Femur (tissue), 1 donor: ENCODE measurements at regions not wholly inside any gene's neighbourhood (a gene's known extent, or its start where the extent isn't known, plus 50 kb on each side); places are given as distances from the start of the nearest gene placed in this dataset.

ENCODE experiments used
- DNase-seq: peaks from one replicate; pipeline ENCODE4 v3.0.0-alpha.2; 2017

DNA sequence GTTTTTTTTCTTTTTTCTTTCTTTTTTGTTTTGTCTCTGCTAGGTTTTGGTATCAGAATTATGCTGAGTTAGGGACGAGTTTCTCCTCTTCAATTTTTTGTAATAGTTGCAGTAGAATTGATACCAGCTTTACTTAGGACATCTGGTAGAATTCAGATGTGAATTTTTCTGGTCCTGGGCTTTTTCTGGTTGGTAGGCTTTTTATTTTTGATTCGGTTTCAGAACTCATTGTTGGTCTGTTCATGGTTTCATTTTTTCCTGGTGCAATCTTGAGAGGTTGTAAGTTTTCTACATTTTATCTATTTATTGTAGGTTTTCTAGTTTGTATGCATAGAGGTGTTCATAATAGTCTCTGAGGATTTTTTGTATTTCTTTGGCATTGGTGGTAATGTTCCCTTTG is 498.1 kb upstream of the CPEB2 start:
- no peak for DNase-seq

DNA sequence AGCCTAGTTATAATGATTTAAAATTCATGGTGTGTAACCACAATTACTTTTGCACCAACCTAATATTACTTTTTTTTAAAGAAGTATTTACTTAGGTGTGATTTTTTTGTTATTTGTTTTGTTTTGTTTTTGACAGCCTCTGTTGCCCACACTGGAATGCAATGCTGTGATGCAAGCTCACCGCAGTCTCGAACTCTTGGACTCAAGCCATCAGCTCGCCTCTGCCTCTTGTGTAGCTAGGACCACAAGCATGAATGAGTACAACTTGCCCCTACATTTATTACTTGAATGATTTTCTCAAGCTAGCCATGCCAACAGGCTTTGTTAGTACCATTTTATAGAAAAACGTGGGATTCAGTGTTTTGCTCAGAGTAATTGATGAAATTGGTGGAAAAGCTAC is 488.8 kb upstream of the CPEB2 start:
- DNase-seq: no peak

DNA sequence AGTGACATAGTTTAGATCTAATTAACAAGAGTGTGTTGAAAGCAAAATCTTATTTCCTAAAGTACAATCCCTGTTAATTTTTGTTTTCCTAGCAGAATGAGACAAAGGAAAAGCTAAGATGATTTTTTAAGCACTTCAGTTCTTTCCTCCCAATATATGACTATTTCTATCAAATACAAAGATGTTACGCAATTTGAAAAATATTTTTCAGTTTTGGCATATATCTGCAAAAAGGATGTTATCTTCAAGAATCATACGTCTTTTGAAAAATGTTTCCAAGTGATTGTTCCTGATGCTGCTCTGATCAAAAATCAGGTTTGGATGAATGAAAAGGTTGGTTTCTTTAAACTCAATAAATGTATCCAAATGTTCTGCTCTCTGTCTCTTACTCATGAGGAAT is 486.7 kb upstream of the CPEB2 start:
- DNase-seq: no peak

DNA sequence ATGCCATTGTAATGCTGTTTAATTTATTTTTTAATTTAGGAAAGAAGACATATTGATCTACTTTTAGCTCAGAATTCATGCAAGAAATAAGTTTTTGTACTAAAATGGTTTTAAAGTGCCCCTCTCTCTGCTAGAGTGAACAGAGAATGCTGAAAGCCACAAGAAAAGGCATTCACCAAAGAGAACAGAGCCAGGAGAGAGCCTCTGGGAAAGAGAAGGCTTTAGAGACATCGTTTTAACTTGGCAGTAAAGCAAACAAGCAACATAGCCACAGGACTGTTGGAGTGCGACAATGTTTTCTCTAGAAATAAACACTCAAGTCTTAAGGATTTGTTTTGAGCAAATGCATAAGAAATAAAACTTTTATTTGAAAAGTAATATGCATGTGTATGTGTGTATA is 484.1 kb upstream of the CPEB2 start:
- no peak for DNase-seq

DNA sequence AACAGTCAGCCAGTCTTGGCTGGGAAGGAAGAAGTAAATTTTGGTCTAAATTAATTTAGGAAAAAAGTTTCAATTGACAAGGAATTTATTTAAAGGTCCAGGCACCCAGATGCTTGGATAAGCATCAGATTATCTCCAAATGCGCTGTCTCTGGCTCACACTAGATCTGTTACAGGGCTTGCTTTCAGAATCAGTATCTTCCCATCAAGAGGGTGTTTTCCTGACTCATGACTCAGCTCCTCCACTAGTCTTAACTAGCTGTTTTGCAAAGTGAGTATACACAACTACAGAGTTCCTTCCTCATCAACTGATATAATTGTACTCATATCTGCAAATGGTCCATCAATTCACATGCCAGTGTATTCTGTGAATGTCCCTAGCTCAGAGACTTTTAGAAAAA is 482.1 kb upstream of the CPEB2 start:
- DNase-seq: no peak

DNA sequence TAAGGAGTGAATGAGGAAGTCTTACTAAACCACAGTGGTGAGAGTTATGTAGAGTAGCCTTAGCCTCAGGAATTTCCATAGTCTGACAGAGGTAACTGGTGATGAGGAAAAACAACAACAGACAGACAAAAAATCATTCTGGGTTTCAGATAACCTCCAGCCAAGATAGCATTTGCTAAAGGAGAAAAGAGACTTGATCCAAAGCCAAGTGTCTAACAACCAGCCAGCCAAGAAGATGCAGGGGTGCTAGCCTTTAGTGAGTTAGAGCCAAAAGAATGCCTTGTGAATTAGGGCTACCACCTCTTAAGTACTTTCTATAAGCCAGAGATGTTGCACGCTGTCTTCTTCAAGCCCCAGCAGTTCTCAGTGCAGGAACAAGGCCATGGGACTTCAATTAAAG is 478.0 kb upstream of the CPEB2 start:
- no peak for DNase-seq

DNA sequence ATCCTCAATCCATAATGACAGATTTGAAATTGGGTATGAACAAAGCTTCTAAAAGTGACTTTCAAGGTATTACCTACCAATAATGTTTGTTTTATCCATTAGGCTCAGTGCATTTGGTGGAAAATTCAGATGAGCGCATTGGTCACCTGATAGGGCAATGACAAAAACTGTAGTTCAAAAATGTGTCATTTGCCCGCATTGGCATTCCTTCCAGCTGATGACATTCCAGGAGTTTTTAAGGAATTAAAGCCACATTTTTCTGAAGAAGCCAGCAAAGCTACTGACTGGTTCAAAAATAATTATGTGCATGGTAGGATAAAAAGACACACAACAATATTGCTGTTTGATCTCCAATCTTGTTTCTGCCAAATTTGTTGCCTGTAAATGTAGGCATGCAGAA is 473.4 kb upstream of the CPEB2 start:
- no peak for DNase-seq

DNA sequence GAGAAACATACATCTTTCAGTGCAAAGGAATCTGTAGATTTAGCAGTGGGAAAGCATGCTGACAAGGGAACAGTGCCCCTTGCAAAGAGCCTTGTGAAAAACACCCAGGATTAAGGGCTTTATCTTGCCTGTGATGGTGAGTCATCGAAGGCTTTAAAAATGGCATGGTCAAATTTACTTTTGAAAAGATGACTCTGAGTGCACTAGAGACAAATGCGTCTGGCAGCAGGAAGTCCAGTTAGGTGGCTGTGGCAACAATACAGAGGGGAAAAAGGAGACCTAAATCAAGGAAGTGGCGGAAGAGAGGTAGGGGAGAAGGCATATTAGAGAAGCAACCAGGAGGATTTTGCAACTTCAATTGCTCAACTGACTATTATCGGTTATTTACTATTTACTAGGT is 472.6 kb upstream of the CPEB2 start:
- DNase-seq: no peak

DNA sequence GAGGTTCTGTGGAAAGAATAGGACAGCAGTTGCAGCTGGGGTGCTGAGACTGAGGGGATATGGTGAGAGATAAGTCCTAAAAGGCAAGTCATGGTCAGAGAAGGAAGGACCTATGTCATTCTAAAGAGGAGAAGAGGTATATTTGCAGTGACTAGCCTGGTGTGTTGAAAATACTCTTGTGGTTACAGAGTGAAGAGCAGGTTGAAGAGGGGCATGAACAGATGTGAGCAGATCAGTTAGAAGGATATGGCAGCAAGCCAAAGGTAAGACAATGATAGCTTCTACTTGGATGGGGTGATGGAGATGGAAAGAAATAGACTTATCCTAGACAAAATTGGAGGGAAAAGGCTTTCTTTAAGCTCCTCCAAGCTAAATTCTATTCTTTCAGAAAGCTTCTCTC is 469.8 kb upstream of the CPEB2 start:
- DNase-seq: no peak

DNA sequence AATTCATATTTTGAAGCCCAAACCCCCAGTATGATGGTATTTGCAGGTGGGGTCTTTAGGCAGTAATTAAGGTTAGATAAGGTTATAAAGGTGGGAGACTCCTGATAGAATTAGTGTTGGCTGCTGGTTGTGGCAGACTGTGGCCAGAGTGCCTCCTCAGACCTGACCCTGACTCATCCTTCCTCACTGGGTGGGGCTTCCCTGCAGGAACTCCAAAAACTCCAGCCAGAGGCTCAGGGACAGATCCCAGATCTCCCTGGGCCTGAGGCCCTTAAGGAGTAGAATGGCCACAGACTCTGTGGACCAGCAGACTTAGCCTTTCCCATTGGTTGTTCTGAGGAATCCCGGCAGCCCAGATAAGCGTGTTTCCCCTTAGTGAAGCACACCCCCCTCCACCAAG is 463.0 kb upstream of the CPEB2 start:
- no peak for DNase-seq

DNA sequence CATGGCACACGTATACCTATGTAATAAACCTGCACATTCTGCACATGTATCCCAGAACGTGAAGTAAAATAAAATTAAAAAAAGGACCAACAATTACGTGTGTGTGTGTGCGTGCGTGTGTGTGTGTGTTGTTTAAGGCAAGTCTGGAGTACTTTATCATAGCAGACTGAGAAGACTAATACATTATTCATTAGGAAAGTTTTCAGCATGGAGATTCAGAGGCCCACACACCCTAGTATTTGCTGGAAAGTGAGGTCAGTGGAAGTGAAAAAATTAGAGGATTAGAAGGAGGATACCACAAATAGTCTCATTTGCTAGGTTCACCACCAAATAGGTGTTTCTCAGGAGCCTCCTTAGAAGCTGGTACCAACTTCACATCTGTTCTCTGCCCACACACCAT is 457.1 kb upstream of the CPEB2 start:
- DNase-seq: no peak

DNA sequence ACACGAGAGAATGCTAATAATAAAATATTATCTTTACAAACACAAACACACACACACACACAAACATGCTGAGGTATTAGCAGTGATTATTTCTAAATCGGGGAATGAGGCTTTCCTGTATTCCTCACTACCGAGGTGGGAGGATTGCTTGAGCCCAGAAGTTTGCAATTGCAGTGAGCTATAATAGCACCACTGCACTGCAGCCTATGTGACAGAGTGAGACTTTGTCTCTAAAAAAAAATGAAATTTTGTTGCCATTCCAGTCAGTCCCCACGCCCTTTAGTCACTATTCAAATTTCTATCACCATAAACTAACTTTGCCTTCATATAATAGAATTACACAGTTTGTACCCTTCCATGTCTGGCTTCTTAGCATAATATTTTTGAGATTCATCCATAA is 456.5 kb upstream of the CPEB2 start:
- DNase-seq: no peak

DNA sequence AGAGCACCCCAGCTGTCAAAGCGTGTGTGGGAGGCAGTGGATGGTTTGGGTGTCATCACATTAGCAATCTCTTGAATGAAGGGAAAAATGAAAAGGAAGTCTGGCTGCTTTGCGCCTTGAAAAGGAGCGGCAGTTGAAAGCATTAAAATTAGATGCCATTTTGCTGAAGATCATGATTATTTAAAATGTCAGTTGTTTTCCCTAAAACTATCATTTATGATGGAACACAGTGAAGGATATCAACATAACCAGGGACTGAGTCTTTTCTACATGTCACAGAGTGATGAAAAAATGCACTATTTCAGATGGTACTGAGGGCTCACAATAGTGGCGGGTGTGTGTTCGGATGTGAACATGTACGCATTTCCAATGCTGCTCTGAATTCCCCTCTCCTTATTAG is 450.2 kb upstream of the CPEB2 start:
- no peak for DNase-seq

DNA sequence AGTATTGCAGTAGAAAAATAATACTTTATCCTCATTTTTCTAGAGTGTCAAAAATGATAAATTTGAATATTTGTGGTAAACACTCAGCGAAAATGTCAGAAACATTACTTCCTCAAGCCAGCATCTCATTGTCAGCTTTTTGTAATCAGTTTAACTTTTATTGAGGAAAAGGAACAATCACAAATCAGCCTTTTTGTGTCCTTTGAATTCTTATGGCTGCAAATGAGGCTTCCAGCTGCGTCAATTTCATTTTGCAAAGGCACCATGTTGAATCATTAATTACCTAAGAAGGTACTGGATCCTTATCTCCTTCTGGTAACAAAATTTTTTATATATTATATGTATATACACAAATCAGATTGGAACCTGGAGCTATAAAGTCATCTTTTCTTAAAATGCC is 442.6 kb upstream of the CPEB2 start:
- DNase-seq: no peak

DNA sequence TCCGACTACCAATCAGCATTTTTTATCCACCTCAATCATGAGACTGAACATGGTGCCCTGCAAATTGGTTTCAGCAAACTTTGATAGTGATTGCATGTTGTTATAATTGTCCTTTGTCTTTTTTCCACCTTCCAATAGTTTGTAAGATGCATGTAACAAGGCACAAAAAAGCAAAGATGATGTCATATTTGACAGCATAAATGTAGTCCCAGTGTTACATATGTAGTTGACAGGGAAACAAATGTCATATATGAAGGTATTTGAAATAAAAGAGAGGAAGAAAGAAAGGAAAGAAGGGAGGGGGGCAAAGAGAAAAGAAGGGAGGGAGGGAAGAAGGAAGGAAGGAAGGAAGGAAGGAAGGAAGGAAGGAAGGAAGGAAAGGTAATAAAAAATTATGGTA is 441.7 kb upstream of the CPEB2 start:
- DNase-seq: no peak

DNA sequence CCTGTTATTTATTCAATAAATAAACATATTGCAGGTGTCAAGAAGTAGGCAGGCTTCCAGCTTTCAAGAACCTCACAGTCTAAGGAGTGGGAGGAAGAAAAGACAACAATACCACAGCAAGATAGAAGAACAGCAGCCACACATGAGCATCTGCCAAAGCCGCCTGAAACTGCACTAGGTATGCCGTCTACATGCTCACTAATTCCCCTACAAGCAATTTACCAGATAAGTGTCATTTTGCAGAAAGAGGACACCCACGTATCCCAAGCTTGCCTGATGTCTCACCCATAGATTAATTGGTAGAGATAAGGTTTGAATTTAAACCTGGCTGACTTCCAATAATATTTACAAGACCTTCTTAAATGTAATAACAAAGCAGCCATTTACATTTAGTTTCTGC is 439.4 kb upstream of the CPEB2 start:
- no peak for DNase-seq

DNA sequence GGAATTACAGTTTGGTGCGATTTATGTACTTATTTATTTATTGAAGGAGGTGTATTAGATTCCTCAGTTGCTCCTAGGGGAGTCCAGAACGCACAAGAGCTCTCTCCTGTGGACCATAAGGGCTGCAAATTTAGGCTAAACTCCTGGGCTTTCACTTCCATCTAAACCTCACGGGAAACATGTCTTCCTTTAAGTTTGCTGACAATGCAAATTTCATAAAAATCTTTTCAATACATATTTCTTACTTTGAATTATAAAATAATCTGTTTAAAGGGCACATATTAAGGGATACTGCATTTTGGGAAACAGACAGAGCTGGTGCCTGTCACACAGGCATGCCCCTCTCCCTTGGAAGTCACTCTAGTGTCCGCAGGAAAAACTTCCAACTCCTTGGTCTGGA is 438.0 kb upstream of the CPEB2 start:
- DNase-seq: no peak

DNA sequence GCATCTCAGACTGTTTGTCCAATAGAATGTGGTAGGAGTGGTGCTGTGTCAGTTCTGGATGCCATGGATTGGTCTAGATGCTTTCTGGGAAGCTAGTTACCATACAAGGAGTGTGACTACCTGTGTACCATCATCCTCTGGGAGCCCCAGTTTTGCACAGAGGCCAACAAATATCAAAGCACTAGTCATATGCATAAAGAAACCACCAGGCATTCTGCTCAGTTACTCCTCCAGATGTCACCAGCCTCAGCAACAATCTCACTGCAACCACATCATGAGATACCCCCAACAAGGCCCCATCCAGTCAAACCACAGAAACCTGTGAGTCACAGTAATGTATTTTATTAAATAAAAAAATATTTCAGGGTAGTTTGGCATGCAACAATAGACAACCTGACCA is 435.8 kb upstream of the CPEB2 start:
- DNase-seq: no peak

DNA sequence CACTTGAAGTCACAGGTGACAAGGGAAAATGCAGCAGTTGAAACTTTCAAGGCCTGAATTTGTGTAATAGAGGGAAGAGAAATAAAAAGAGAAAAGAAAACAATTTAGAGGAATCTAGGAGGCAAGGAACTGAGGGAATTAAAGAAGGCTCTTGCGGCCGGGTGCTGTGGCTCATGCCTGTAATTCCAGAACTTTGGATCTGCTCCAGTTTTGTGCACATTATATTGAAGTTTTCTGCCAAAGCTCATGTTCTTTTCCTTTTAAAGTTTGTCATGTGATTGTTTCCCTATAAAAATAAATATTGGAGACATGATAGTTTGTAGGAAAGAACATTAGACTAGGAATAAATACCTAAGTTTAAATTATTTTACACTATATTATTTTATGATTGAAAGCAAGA is 433.9 kb upstream of the CPEB2 start:
- no peak for DNase-seq

DNA sequence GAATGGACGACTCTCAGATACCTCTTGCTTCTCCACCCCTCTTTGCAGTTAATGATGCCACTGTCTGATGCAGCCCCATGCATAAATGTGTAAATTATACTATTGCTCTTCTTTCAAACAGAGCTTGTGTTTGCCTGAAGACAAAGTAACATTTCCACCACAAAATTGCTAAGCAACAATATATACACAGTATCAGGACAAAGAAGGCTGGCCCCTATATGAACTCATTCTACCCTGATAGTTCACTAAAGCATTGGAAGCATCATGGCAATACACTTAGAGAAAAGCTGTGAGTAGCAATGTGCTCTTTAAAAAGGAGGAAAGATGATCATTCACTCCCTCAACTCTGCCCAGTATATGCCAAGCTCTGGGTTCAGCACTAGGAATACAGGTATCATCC is 427.0 kb upstream of the CPEB2 start:
- no peak for DNase-seq

DNA sequence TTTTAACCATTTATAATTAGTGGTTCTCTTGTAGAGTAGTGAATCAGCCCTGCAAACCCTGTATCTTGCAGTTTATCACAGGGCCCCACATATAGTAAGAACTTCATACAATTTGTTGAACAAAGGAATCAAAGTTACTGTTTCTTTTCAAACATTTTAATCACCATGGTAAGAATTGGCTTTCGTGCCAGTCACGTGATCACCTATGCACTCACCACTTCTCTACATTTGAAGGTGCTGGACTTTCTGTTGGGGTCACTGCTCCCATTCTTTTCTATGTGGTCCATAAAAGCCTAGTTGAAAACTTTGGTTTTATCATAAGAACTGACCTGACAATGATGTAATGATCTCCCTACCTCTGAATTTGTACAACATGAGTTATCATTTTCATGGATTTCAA is 426.4 kb upstream of the CPEB2 start:
- DNase-seq: no peak

DNA sequence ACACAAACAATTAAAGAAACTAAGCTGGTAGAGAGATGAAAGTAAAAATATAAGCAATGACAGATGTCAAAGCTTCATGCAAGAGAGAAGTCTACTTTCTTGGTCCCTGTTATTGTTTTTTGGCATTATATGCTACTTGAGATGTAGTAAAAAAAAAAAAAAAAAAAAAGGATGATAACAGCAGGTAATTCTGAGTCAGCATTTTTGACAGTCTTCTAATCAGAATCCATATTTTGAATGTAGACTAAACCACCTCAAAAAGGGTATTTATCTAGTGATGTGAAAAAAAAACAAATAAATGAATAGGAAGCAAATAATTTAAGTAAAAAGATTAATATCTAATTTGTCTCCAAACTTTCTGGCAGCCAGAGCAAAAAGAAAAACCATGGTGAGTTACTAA is 422.2 kb upstream of the CPEB2 start:
- DNase-seq: no peak

DNA sequence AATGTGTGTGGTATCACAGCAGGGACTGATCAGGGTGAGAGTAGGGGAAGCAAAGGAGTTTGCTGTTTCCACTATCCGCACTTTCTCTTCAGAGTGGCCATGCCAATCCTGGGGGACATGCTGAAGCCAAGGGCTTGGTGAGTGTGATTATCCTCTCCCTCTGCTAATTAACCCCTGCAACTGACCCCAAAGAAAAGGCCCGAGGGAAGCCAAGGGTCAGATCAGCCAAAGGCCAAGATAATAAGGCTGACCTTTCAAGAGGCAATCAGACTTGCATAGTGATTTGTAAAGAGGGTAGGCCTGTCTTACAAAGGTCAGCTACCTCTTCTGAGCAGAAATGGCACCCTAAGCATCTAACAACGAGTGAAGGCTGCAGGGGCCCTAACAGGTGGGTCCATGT is 420.5 kb upstream of the CPEB2 start:
- DNase-seq: no peak

DNA sequence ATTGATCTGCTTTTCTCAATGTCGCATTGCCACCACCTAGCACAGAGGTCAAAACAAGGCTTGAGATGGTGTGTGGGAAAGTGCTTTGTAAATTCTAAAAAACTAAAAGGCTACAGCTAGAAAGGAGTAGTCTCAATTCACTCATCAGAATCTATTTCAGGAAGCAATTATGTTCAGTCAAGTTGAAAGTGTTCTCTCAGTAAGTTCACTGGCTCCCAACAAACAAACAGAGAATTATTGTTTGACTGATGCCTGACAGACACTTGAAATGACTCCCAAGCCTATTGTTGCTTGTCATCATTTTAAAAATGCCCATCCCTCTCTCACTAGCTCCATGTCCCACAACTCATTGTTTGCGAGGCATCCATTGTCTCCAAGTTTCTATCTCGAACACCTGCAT is 419.6 kb upstream of the CPEB2 start:
- no peak for DNase-seq

DNA sequence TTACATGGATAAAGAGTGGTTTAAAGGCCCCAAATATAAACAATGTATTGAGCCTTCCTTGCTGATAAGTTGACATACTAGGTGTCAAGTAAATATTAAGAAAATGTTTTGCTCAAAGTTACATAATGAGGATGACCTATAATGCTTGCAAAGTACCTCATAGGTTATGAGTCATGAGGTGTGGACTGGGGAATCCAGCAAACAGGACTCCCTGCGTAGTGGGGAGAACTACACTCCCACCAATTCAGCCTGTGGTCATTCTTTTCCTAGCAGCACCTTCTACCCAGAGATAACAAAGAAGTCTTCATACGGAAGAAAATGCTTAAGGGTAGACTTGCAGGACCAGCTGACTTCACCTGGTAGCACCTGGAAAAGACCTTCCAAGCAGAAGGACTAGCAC is 418.9 kb upstream of the CPEB2 start:
- no peak for DNase-seq

DNA sequence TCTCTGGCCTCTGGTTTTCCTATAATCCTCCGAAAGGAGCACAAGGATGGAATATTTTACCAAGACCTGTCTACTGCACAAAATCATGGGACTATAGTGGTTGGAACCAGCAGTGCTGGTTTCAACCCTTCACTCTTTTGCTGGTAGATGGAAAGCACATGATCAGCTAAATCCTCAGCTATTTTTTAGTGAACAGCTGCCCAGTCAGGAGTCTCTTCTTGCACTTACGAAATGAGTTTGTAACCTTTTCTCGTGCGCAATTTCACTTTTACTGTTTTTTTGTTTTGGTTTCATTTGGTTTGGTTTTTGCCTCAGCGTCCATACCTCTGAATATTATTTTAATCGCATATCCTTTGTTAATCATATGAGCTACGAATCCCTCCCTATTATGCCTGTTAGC is 418.5 kb upstream of the CPEB2 start:
- DNase-seq: no peak

DNA sequence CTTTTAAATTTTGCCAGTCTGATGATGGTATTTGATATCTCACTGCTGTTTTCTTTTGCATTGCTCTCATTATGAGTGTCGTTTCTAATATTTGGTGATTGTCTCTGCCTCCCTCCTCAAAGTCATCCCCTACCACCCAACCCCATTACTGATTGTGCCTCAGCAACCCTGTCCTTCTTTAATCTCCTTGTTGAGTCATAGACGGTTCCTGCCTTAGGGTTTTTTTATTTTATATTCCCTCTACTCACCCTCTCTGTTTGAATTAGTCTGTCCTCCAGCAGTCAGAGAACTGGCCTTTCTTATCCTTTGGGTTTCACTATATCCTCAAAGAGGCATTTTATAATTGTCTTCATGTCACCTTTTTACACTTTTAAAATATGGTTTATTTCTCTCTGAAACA is 409.3 kb upstream of the CPEB2 start:
- DNase-seq: no peak
